Naive B cell (primary cell): ENCODE measurements at regions not wholly inside any gene's neighbourhood (a gene's known extent, or its start where the extent isn't known, plus 50 kb on each side); places are given as distances from the start of the nearest gene placed in this dataset.

Experiments
- ATAC-seq, 2 donors: fragments of 150-1000 bp; cut with Tn5 transposase; 2 replicates each; pipeline ENCODE4 v1.10.0; 2021; ENCODE audit warnings: low read depth in 2 of 2, mild to moderate bottlenecking in 2 of 2, moderate library complexity in 2 of 2
- DNase-seq: peaks from one replicate; pipeline ENCODE4 v3.0.0; 2022
- H3K27ac Mint-ChIP-seq, 6 donors: one replicate each; pipeline ENCODE4 v1.8.0; 2020 to 2022; ENCODE audit warnings: mild to moderate bottlenecking in 6 of 6, mixed read lengths in 6 of 6, moderate library complexity in 5 of 6, inconsistent platforms in 2 of 6
- H3K27me3 Mint-ChIP-seq, 3 donors: one replicate each; pipeline ENCODE4 v1.8.0; 2021 to 2022; ENCODE audit warnings: mixed read lengths in 3 of 3, mild to moderate bottlenecking in 1 of 3
- H3K36me3 Mint-ChIP-seq, 2 donors: one replicate each; pipeline ENCODE4 v1.8.0; 2020 to 2022; ENCODE audit warnings: mixed read lengths in 2 of 2, inconsistent platforms in 1 of 2, mild to moderate bottlenecking in 1 of 2
- H3K4me1 Mint-ChIP-seq, 3 donors: one replicate each; pipeline ENCODE4 v1.8.0; 2020 to 2022; ENCODE audit warnings: mixed read lengths in 3 of 3, inconsistent platforms in 1 of 3, mild to moderate bottlenecking in 1 of 3, moderate library complexity in 1 of 3
- H3K4me3 Mint-ChIP-seq, 8 donors: one replicate each; pipeline ENCODE4 v1.8.0; 2020 to 2022; ENCODE audit warnings: mild to moderate bottlenecking in 8 of 8, mixed read lengths in 8 of 8, moderate library complexity in 8 of 8, inconsistent platforms in 2 of 8
- H3K9me3 Mint-ChIP-seq, 7 donors: one replicate each; pipeline ENCODE4 v1.8.0; 2020 to 2022; ENCODE audit warnings: mixed read lengths in 7 of 7, mild to moderate bottlenecking in 5 of 7, inconsistent platforms in 2 of 7, moderate library complexity in 1 of 7

- Mint-ChIP-seq H3K4me3 (no peak overlapping the region), H3K36me3 (no peaks in the 10 kb centered on the region), H3K4me1 (no peaks in the 10 kb centered on the region), H3K27ac (no peak overlapping the region), H3K27me3 (peaks cover 0 to 20% (median 0%) of the 10 kb centered on the region in 3 donors), H3K9me3 (peaks cover 0 to 8% (median 2%) of the 10 kb centered on the region in 7 donors)
- DNase-seq (no peak), ATAC-seq (no peak)
These were observed 61.0 kb upstream of the MAF start for GRCh38 chr16:79661578-79661977.

GRCh38 chr16:79659344-79659743 lies 58.8 kb upstream of the MAF start:
- H3K9me3 Mint-ChIP-seq: peaks cover 0 to 3% (median 2%) of the 10 kb centered on the region in 7 donors
- DNase-seq: no peak
- no peak overlapping the region for H3K4me3 Mint-ChIP-seq
- H3K27ac Mint-ChIP-seq: no peak overlapping the region
- ATAC-seq: no peak
- no peaks in the 10 kb centered on the region for H3K4me1 Mint-ChIP-seq
- H3K36me3 Mint-ChIP-seq: no peaks in the 10 kb centered on the region
- peaks cover 0 to 9% (median 0%) of the 10 kb centered on the region in 3 donors for H3K27me3 Mint-ChIP-seq

- H3K27ac Mint-ChIP-seq: no peak overlapping the region
- no peaks in the 10 kb centered on the region for H3K4me1 Mint-ChIP-seq
- no peak overlapping the region for H3K4me3 Mint-ChIP-seq
- no peak for ATAC-seq
- no peaks in the 10 kb centered on the region for H3K36me3 Mint-ChIP-seq
- DNase-seq: no peak
- peaks cover 0 to 3% (median under 1%) of the 10 kb centered on the region in 7 donors for H3K9me3 Mint-ChIP-seq
- peaks cover 0 to 5% (median 0%) of the 10 kb centered on the region in 3 donors for H3K27me3 Mint-ChIP-seq
These were observed 57.9 kb upstream of the MAF start for GRCh38 chr16:79658301-79659033.

GRCh38 chr16:79656553-79657115 lies 56.1 kb upstream of the MAF start:
- Mint-ChIP-seq H3K36me3 (no peaks in the 10 kb centered on the region), H3K27ac (peak overlapping the region in 1 of 6 donors; percentile 59), H3K4me1 (no peaks in the 10 kb centered on the region), H3K9me3 (peaks cover 0 to 3% (median 0%) of the 10 kb centered on the region in 7 donors), H3K4me3 (no peak overlapping the region), H3K27me3 (peaks cover 0 to 1% (median 0%) of the 10 kb centered on the region in 3 donors)
- DNase-seq: no peak
- ATAC-seq: no peak

- DNase-seq (no peak), ATAC-seq (no peak)
- Mint-ChIP-seq H3K9me3 (no peaks in the 10 kb centered on the region), H3K36me3 (no peaks in the 10 kb centered on the region), H3K4me3 (no peak overlapping the region), H3K27me3 (peaks cover 0 to 5% (median 0%) of the 10 kb centered on the region in 3 donors), H3K27ac (no peak overlapping the region), H3K4me1 (no peaks in the 10 kb centered on the region)
These were observed 52.9 kb upstream of the MAF start for GRCh38 chr16:79653373-79653891.

- ATAC-seq: no peak
- H3K9me3 Mint-ChIP-seq: no peaks in the 10 kb centered on the region
- H3K4me1 Mint-ChIP-seq: no peaks in the 10 kb centered on the region
- H3K36me3 Mint-ChIP-seq: no peaks in the 10 kb centered on the region
- no peak overlapping the region for H3K4me3 Mint-ChIP-seq
- no peak for DNase-seq
- peaks cover 0 to 10% (median 0%) of the 10 kb centered on the region in 3 donors for H3K27me3 Mint-ChIP-seq
- no peak overlapping the region for H3K27ac Mint-ChIP-seq
These were observed 50.8 kb upstream of the MAF start for GRCh38 chr16:79651363-79651762.
